ENCODE measurements at regions not wholly inside any gene's neighbourhood (a gene's known extent, or its start where the extent isn't known, plus 50 kb on each side); places are given as distances from the start of the nearest gene placed in this dataset.

- no peaks in the 10 kb centered on the region for H3K9me3 ChIP-seq (ENCODE audit: control insufficient read depth, insufficient read depth, low read depth, low read length)
- TF ChIP-seq ZNF501 (tag by site-specific recombination; IDR thresholded peaks at IDR 0.05) (no peak), ZBTB17 (tag by site-specific recombination; IDR thresholded peaks at IDR 0.05) (no peak), ZNF132 (tag by site-specific recombination; IDR thresholded peaks at IDR 0.05; ENCODE audit: borderline replicate concordance) (no peak), ZNF658 (tag by site-specific recombination; IDR thresholded peaks at IDR 0.05) (no peak), ZNF146 (tag by site-specific recombination; IDR thresholded peaks at IDR 0.05) (no peak), ZNF280D (tag by site-specific recombination; IDR thresholded peaks at IDR 0.05) (no peak), ZNF426 (tag by site-specific recombination; IDR thresholded peaks at IDR 0.05) (no peak), ZNF555 (tag by site-specific recombination; conservative IDR thresholded peaks at IDR 0.05) (no peak), SCRT1 (tag by site-specific recombination; IDR thresholded peaks at IDR 0.05; ENCODE audit: borderline replicate concordance) (no peak)
- ChIA-PET POLR2A (no interaction called here), CTCF (interaction anchor here (2.1 kb wide), 1 partner anchor 14 kb away, joined by 7 read pairs; no protein-coding TSS in a partner anchor)
- no peaks in the 10 kb centered on the region for H3K36me3 ChIP-seq (ENCODE audit: control insufficient read depth in 2 of 2, insufficient read depth in 1 of 2, low read length in 2 of 2)
- no peak overlapping the region for H3K27ac ChIP-seq (ENCODE audit: extremely low read depth, low read depth, low read length)
- H3K4me1 ChIP-seq (ENCODE audit: control insufficient read depth, insufficient read depth, low read length): no peaks in the 10 kb centered on the region
- no peak overlapping the region for H3K4me3 ChIP-seq (ENCODE audit: low read depth, low read length)
Measured at GRCh38 chr10:63833411-63834060, 312.3 kb downstream of the REEP3 start.

GRCh38 chr10:63836666-63837442, 315.7 kb downstream of the REEP3 start:
- Histone ChIP-seq H3K9me3 (ENCODE audit: control insufficient read depth, insufficient read depth, low read depth, low read length) (no peaks in the 10 kb centered on the region), H3K4me3 (ENCODE audit: low read depth, low read length) (no peak overlapping the region), H3K27ac (ENCODE audit: extremely low read depth, low read depth, low read length) (no peak overlapping the region), H3K4me1 (ENCODE audit: control insufficient read depth, insufficient read depth, low read length) (no peaks in the 10 kb centered on the region), H3K36me3 (ENCODE audit: control insufficient read depth in 2 of 2, insufficient read depth in 1 of 2, low read length in 2 of 2) (no peaks in the 10 kb centered on the region)
- ChIA-PET CTCF (no interaction called here), POLR2A (no interaction called here)
- no peak for TF ChIP-seq SP3 (tag by site-specific recombination; IDR thresholded peaks at IDR 0.05)
- TF ChIP-seq ZBTB44 (tag by site-specific recombination; IDR thresholded peaks at IDR 0.05): no peak
- no peak for TF ChIP-seq KLF16 (tag by site-specific recombination; IDR thresholded peaks at IDR 0.05)
- no peak for TF ChIP-seq REST (tag by site-specific recombination; IDR thresholded peaks at IDR 0.05)
- no peak for TF ChIP-seq ZNF513 (tag by site-specific recombination; IDR thresholded peaks at IDR 0.05)
- TF ChIP-seq ZBTB8A (tag by site-specific recombination; IDR thresholded peaks at IDR 0.05): no peak
- no peak for TF ChIP-seq ZSCAN4 (tag by site-specific recombination; IDR thresholded peaks at IDR 0.05)
- TF ChIP-seq KLF8 (tag by site-specific recombination; IDR thresholded peaks at IDR 0.05): no peak
- no peak for TF ChIP-seq ZNF501 (tag by site-specific recombination; IDR thresholded peaks at IDR 0.05)
